Suprapubic skin (tissue), 4 donors: ENCODE measurements at regions not wholly inside any gene's neighbourhood (a gene's known extent, or its start where the extent isn't known, plus 50 kb on each side); places are given as distances from the start of the nearest gene placed in this dataset.

Experiments used
- CTCF ChIP-seq, 2 donors: fragments of 200-600 bp in 1 of 2; fragments of 450-650 bp in 1 of 2; sonication (generic) in 1 of 2; IDR thresholded peaks; one replicate each; pipeline ENCODE4 v1.5.1; 2016 to 2019; ENCODE audit warnings: antibody characterized with exemption in 2 of 2, mild to moderate bottlenecking in 1 of 2, moderate library complexity in 1 of 2
- POLR2A ChIP-seq, 2 donors: fragments of 450-650 bp; IDR thresholded peaks; one replicate each; pipeline ENCODE4 v1.6.1; 2017; ENCODE audit warnings: antibody characterized with exemption in 2 of 2, mild to moderate bottlenecking in 2 of 2, moderate library complexity in 2 of 2
- POLR2AphosphoS5 ChIP-seq, 3 donors: sonication (generic); formaldehyde crosslinking; IDR thresholded peaks; one replicate each; pipeline ENCODE4 v1.6.1; 2017; ENCODE audit warnings: antibody characterized with exemption in 3 of 3

- TF ChIP-seq POLR2A (IDR thresholded peaks at IDR 0.05) (no peak), CTCF (IDR thresholded peaks at IDR 0.05) (no peak), POLR2AphosphoS5 (IDR thresholded peaks at IDR 0.05) (no peak)
Observed at GRCh38 chr11:11129118-11129517, 223.9 kb downstream of the CSNK2A3 start.
